GM12891 (cell line): ENCODE measurements at regions not wholly inside any gene's neighbourhood (a gene's known extent, or its start where the extent isn't known, plus 50 kb on each side); places are given as distances from the start of the nearest gene placed in this dataset.
"Not testable (repeated sequence)": the region's sequence is repeated elsewhere in the genome, so short reads cannot be mapped to it uniquely, and the experiment has no call there.

ENCODE experiments used
- POLR2A ChIP-seq: IDR thresholded peaks from 2 replicates; pipeline ENCODE4 v1.6.1; 2011; ENCODE audit warnings: low read depth, low read length, control low read depth
- POLR2AphosphoS5 ChIP-seq: IDR thresholded peaks from 2 replicates; pipeline ENCODE4 v1.6.1; 2011; ENCODE audit warnings: low read depth, low read length, control low read depth
- SPI1 ChIP-seq: IDR thresholded peaks from 2 replicates; pipeline ENCODE4 v1.6.1; 2011; ENCODE audit warnings: low read depth, low read length, control low read depth
- TAF1 ChIP-seq: IDR thresholded peaks from 2 replicates; pipeline ENCODE4 v1.6.1; 2011; ENCODE audit warnings: low read depth, low read length, control low read depth

GRCh38 chr7:55686771-55687170 is 114.5 kb upstream of the VOPP1 start:
- TF ChIP-seq POLR2A, POLR2AphosphoS5, TAF1, SPI1: not testable (repeated sequence)
